ENCODE measurements at regions not wholly inside any gene's neighbourhood (a gene's known extent, or its start where the extent isn't known, plus 50 kb on each side); places are given as distances from the start of the nearest gene placed in this dataset.
"Not testable (repeated sequence)": the region's sequence is repeated elsewhere in the genome, so short reads cannot be mapped to it uniquely, and the experiment has no call there.

DNA sequence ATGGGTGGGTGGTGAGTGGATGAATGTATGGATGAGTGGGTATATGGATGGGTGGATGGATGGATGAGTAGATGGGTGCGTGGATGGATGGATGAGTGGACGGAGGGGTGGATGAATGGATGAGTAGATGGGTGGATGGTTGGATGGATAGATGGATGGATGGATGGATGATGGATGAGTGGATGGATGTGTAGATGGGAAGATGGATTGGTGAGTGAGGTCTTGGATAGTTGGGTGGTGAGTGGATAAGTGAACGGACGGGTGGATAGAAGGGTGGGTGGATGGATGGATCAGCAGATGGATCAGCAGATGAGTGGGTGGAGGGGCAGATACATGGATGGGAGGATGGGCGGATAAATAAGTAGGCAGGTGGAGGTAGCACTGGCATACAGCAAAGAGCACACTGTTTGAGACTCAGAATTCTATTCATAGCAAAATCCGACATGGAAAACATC, 163.5 kb downstream of the C9orf50 start:
- DNase-seq (ENCODE audit: low spot score) = no peak

DNA sequence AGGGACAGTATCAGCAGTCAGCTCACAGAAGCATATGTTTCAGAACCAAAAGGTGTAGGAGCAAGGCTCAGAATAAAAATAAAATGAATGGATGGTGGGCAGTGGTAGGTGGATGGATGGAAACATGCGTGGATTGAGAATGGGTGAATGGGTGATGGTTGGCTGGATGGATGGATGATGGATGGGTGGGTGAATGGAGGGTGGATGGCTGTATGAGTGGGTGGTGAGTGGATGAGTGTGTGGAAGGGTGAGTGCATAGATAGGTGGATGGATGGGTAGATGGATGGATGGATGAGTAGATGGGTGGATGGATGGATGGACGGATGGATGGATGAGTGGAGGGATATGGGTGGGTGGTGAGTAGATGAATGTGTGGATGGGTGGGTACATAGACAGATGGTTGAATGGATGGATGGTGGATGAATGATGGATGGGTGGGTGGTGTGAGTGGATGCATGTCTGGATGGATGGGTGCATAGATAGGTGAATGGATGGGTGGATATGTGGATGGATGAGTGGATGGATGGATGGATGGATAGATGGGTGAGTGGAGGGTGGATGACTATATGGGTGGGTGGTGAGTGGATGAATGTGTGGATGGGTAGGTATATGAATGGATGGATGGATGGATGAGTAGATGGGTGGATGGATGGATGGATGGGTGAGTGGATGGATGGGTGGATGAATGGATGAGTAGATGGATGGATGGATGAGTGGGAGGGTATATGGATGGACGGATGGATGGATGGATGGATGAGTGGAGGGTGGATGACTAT, 164.2 kb downstream of the C9orf50 start:
- no peak for DNase-seq (ENCODE audit: low spot score)

DNA sequence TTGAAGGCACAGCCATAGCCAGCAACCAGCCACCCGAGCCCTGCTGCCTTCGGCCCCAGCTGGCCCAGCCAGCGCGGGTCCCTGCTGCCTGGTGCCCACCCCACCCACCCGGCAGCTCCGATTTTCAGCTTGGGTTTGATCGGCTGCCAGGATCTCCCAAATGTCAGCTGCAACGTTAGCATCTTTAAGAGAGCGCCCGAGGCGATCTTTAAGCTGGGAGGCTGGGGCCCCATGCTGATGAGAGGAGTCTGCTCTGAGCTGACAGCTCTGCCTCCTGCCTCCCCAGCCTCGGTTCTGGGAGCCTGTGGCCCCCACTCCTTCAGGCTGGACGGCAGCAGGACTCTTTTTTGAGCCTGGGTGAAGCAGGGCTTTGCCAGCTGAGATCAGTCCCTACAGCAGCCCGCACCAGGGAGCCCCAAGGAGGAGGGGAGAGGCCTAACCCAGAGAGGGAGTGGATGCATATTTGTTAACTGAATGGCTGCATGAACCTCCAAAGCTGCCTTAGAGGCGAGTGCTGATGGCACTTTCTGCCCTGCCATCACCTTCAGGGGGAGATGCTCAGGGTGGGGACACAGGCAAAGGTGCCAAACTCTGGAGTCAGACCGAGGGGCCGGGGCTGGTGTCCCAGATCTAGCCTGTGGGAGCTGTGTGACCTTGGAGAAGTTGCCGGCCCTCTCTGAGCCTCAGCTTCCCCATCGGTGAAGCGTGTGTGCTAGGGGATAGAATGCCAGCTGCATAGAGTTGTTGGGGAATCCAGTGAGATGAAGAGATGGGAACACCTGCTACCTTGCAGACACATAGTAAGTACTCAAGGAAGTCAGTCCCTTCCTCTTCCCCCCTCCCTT, 165.5 kb downstream of the C9orf50 start:
- no peak for DNase-seq (ENCODE audit: low spot score)

DNA sequence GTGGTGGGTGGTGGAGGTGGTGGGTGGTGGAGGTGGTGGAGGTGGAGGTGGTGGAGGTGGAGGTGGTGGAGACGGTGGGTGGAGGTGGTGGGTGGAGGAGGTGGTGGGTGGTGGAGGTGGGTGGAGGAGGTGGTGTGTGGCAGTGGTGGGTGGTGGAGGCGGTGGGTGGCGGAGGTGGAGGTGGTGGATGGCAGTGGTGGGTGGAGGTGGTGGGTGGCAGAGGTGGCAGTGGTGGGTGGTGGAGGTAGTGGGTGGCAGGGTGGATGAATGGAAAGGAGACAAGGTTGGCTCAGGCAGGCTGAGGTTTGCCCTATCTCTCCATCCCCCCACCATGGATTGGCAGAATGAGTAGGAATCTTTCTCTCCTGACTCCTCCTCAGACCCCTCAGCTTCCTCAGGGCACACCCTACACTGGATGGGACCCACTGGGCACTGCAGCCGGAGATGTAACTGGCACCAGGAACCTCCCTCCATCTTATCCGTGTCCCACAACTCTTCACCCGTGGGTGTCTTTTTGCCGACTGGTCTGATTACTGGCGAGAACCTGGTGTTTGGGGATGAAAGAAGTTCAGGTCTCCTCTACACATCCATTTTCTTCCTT, 166.3 kb downstream of the C9orf50 start:
- DNase-seq (ENCODE audit: low spot score) = no peak

DNA sequence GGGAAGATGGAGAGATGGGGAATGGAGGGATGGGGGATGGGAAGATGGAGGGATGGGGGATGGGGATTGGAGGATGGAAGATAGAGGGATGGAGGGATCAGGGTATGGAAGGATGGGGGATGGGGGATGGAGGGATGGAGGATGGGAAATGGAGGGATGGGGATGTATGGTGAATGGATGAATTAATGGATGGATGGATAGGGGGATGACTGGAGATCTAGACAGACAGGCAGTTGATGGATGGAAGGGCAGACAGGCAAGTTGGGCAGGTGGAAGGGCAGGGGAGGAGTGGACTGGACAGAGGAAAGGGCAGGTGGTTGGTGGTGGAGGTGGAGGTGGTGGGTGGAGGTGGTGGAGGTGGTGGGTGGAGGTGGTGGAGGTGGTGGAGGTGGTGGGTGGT, 167.2 kb downstream of the C9orf50 start:
- no peak for DNase-seq (ENCODE audit: low spot score)

DNA sequence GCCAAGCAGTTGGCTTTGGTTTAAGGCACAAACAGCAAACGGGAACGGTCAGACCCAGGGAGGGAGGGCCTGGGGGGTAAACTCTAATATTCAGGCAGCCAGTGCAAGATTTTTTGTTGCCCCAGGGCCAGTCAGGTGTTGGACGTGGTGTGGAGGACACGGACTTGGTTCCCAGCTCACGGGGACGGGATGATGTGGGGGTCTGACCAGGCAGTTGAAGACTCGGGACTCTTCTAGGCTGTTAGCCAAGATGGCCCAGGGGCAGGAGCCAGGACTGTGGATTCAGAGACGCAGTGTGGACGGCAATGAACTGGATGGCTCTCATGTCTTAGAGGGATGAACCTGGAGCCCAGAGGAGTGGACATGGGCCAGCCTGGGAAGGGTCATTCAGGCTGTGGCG, 169.2 kb downstream of the C9orf50 start:
- DNase-seq (ENCODE audit: low spot score) = no peak

GRCh38 chr9:129451089-129451656, 169.7 kb downstream of the C9orf50 start:
- DNase-seq (ENCODE audit: low spot score) = no peak

DNA sequence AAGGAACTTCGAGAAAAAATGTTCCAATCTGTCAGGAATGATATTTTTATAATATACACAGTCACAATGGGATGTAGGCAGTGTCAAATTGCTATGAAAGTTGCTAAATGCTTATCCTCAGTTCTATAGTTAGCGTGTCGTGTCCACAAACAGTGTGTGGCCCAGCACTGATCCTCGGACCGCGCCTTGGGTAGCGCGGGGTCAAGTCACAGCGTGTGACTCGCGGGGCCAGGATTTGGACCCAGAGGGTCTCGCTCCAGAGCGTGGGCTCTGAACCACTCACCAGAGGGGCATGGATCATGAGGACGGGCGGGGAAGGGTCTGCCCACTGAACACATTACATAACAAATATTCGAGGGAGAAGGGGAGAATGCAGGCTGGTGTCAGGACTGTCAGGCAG, 171.8 kb downstream of the C9orf50 start:
- no peak for DNase-seq (ENCODE audit: low spot score)

- no peak for DNase-seq (ENCODE audit: low spot score)
These were observed 173.9 kb downstream of the C9orf50 start for GRCh38 chr9:129446828-129447550.

- no peak for DNase-seq (ENCODE audit: low spot score)
These were observed 175.1 kb downstream of the C9orf50 start for GRCh38 chr9:129445794-129446306.

DNA sequence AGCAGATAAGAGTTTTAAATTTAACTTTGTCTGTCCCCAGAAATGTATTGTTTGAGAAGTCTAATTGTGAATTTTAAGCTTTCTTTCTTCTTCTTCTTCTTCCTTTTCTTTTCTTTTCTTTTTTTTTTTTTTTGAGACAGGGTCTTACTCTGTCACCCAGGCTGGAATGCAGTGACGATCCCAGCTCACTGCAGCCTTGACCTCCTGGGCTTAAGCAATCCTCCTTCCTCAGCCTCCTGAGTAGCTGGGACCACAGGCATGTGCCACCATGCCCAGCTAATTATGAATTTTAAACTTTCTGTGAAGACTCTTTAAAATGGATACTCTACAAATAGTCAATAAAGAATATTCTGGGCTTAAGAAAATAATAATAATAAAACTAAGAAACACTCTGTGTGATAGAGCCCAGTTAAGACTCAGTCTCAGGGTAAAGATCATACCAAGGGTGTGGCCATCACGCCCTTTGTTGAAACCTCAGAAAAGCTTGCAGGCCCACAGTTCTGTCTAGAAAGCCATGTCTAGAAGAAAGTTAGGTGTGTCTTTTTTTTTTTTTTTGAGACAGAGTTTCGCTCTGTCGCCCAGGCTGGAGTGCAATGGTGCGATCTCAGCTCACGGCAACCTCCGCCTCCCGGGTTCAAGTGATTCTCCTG, 177.3 kb downstream of the C9orf50 start:
- DNase-seq (ENCODE audit: low spot score) = not testable (repeated sequence)

DNA sequence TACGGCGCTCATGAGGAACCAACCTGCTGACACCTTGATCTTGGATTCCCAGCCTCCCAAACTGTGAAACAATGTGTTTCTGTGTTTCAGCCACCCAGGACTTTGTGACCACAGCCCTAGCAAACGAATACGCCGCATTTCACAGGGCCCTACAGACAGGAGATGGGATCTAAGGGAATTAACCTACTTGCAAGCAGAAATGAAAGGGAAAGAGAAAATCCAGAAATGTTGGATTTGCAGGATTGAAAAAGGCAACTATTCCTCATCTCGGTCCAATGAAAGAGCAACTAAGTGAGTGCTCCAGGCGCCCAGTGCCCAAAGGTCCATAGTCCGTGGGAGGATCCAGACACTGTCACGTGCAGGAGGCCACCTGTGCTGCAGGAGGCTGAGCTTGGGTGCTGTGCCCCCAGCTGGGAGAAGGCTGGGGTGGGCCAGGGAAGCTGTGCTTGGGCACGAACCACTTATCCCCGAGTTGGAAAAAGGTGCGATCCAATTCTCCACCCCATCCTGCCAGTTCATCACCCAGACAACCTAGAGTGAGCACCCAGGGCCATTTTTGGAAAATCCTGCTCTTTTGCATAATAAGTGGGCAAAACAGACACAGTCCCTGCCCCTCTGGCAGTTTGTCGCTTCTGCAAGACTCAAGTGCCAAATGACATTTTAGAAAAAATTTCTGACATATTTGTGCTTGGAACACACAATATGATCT, 177.9 kb downstream of the C9orf50 start:
- no peak for DNase-seq (ENCODE audit: low spot score)

DNA sequence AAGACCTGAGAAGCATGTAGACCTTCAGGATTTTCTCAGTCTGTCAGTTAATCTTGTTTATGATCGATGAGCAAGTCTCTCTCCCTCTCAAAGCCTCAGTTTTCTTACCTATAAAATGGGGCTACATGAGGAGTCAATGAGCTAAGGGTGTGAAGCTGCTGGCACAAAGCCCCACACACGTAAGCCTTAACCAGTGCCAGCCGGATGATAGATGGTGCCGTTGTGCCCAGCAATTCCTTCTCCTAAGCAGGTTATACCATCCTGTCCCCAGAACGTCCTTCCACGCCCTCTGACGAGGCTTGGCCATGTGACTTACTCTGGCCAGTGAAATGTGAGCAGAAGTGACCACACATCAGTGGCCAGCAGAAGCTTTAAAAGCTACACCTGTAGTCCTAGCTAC, 179.0 kb downstream of the C9orf50 start:
- no peak for DNase-seq (ENCODE audit: low spot score)

DNA sequence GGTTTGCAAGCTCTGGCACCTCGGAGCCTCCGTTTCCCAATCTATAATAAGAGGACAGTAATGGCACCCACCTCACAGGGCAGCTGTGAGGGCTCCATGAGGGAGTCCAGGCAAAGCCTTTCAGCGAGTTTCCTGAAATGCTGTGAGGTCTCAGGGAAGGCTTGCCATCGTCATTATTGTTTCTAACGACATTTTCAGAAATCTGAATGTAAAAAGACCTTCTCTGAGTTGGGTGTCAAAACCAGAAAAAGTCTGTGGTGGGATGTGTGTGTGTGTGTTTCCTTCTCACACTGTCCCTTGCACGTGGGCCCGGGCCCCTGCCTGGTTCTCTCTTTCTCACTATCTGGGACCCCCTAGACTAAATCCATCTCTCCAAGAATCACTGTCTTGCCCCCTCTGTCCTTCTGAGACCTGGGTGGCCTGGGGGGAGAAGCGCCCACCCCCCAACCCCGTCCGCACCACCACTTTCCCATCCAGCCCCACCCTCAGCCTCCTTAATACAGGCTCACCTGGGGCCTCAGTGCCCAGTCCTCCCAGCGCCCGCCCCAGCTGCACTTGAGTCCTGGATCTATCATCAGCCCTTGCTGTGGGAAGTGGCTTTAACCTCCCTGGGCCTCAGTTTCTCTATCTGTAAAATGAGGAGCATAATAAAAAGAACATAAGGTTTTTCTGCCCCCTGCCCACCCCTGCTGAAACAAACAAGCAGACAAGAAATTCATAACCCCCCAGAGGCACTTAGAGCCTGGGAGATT, 180.3 kb downstream of the C9orf50 start:
- no peak for DNase-seq (ENCODE audit: low spot score)

- DNase-seq (ENCODE audit: low spot score) = no peak
These were observed 181.7 kb downstream of the C9orf50 start for GRCh38 chr9:129439242-129439641.

DNA sequence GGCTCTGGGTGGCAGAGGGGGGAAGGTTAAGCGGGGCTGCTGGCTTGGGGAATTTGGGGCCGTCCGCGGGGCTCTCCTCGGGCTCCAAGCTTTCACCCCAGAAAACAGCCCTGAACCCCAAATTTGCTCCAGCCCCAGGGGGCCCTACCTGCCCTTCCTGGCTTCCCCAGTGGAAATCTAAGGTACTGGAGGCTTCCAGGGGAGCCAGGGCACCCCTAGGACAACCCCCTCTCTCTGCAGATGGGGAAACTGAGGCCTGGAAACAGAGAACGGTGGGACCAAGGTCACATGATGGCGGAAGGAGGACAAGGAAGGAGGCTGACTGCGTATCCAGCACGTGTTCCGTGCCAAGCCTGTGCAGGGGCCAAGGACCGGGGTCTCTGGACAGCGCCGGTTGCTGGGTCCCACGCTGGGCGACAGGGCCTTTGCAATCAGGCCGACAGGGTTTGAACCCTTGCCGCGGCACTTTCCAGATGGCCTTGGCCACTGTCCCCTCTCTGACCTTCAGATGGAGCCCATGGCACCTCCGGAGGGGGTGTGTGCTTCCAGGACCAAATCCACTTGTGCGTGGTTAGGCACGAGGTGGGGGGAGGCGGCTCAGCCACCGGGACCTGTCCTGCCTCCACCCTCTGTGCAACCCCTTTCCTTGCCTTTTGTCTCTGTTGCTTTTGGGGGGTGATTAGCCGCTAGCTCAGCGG, 183.1 kb downstream of the C9orf50 start:
- no peak for DNase-seq (ENCODE audit: low spot score)

DNA sequence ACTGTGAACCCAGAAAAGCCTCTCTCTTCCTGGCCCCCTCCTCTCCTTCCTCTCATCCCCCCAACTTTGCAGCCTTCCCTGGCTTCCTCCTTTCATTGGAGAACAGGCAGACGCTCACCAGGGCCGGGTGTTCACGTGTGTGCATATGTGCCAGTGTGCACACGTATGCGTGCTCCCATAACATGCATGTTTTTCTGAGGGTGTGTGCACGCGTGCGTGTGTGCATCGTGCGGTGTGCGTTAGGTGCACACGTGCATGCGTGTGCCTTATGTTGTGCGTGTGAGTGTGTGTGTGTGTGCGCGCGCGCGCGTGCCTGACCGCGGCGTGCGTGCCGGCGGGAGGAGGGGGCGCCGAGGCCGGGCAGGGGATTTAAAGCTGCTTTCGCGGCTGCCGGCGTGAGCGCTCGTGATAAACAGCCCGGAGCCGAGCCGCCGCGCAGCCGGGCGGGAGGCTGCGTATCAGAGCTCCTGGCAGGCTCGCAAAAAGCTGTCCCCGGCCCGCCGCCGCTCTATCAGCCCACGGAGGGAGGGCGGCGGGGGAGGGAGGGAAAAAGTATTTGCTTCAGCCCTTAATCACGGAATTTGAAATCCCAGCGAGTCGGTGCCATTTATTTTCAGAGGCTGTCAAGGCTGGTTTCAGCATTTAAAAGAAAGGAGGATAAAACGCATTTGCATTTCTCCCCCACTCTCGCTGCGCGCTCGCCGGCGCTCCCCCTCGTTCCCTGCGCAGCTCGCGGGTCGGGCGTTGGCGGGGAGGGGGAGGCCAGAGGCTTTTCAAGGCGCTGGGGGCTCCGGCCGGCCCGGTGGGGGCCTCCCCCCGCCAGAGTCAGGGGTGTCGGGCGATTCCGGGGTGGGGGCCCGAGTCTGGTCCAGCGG, 183.9 kb downstream of the C9orf50 start:
- DNase-seq (ENCODE audit: low spot score) = peak; percentile 34
